Trophoblast cell (in vitro differentiated cells and primary cell): ENCODE measurements at regions not wholly inside any gene's neighbourhood (a gene's known extent, or its start where the extent isn't known, plus 50 kb on each side); places are given as distances from the start of the nearest gene placed in this dataset.
A peak's percentile ranks its signal among the peaks of the same experiment; 100 is the strongest.

Experiments
- DNase-seq, 2 donors: peaks; one replicate each; pipeline ENCODE4 v3.0.0-alpha.2; 2016
- H2AFZ ChIP-seq: 2 replicates; pipeline ENCODE4 v1.6.1; 2013; ENCODE audit warnings: low read length, moderate library complexity, mild to moderate bottlenecking; ENCODE audit not compliant: insufficient read depth, poor library complexity
- H2AK5ac ChIP-seq: 2 replicates; pipeline ENCODE4 v1.6.1; 2013; ENCODE audit warnings: mild to moderate bottlenecking, low read length
- H2BK120ac ChIP-seq: 2 replicates; pipeline ENCODE4 v1.6.1; 2013; ENCODE audit warnings: low read length, mild to moderate bottlenecking, moderate library complexity; ENCODE audit not compliant: insufficient read depth, poor library complexity
- H2BK12ac ChIP-seq: 2 replicates; pipeline ENCODE4 v1.6.1; 2013; ENCODE audit warnings: mild to moderate bottlenecking, low read length, moderate library complexity
- H2BK5ac ChIP-seq: 2 replicates; pipeline ENCODE4 v1.6.1; 2013; ENCODE audit warnings: low read length, low read depth, moderate library complexity, mild to moderate bottlenecking; ENCODE audit not compliant: poor library complexity
- H3K14ac ChIP-seq: 2 replicates; pipeline ENCODE4 v1.6.1; 2013; ENCODE audit warnings: mild to moderate bottlenecking, low read length
- H3K18ac ChIP-seq: 2 replicates; pipeline ENCODE4 v1.6.1; 2013; ENCODE audit warnings: mild to moderate bottlenecking, low read length
- H3K23ac ChIP-seq: 2 replicates; pipeline ENCODE4 v1.6.1; 2013; ENCODE audit warnings: low read length
- H3K27ac ChIP-seq: 2 replicates; pipeline ENCODE4 v1.5.1; 2013; ENCODE audit warnings: low read depth, mild to moderate bottlenecking, inconsistent platforms, low read length, moderate library complexity
- H3K27me3 ChIP-seq: 2 replicates; pipeline ENCODE4 v1.6.1; 2013; ENCODE audit warnings: inconsistent platforms, mild to moderate bottlenecking, low read length, moderate library complexity; ENCODE audit not compliant: insufficient read depth
- H3K36me3 ChIP-seq, 2 experiments: 1 replicate in 1 of 2; 2 replicates in 1 of 2; pipeline ENCODE4 v1.6.1; 2013; ENCODE audit warnings: low read length in 2 of 2, mild to moderate bottlenecking in 2 of 2, moderate library complexity in 1 of 2; ENCODE audit not compliant: insufficient read depth in 2 of 2, control insufficient read depth in 1 of 2
- H3K4ac ChIP-seq: 2 replicates; pipeline ENCODE4 v1.6.1; 2013; ENCODE audit warnings: low read depth, mild to moderate bottlenecking, low read length, moderate library complexity
- H3K4me1 ChIP-seq, 2 experiments: 1 replicate in 1 of 2; 2 replicates in 1 of 2; pipeline ENCODE4 v1.6.1; 2013; ENCODE audit warnings: low read length in 2 of 2, mild to moderate bottlenecking in 2 of 2, moderate library complexity in 1 of 2; ENCODE audit not compliant: insufficient read depth in 2 of 2, control insufficient read depth in 1 of 2
- H3K4me2 ChIP-seq: 2 replicates; pipeline ENCODE4 v1.6.1; 2013; ENCODE audit warnings: inconsistent platforms, mild to moderate bottlenecking, low read length, moderate library complexity
- H3K4me3 ChIP-seq: 2 replicates; pipeline ENCODE4 v1.5.1; 2013; ENCODE audit warnings: mild to moderate bottlenecking, low read depth, low read length, inconsistent platforms
- H3K79me1 ChIP-seq: one replicate; pipeline ENCODE4 v1.6.1; 2013; ENCODE audit warnings: low read length
- H3K79me2 ChIP-seq: 2 replicates; pipeline ENCODE4 v1.6.1; 2013; ENCODE audit warnings: low read length, mild to moderate bottlenecking; ENCODE audit not compliant: control insufficient read depth, insufficient read depth, poor library complexity
- H3K9ac ChIP-seq: 2 replicates; pipeline ENCODE4 v1.6.1; 2013; ENCODE audit warnings: mild to moderate bottlenecking, low read length
- H3K9me3 ChIP-seq: 2 replicates; pipeline ENCODE4 v1.6.1; 2013; ENCODE audit warnings: low read depth, mild to moderate bottlenecking, control low read depth, inconsistent platforms, low read length; ENCODE audit not compliant: insufficient read depth
- H4K12ac ChIP-seq: 2 replicates; pipeline ENCODE4 v1.6.1; 2013; ENCODE audit warnings: low read depth, mild to moderate bottlenecking, low read length, moderate library complexity
- H4K8ac ChIP-seq: 2 replicates; pipeline ENCODE4 v1.6.1; 2013; ENCODE audit warnings: low read depth, mild to moderate bottlenecking, low read length, moderate library complexity
- H4K91ac ChIP-seq: one replicate; pipeline ENCODE4 v1.6.1; 2013; ENCODE audit warnings: low read depth, mild to moderate bottlenecking, low read length, moderate library complexity
- WGBS: extraction: QIAGEN DNeasy Blood & Tissue Kit; methylation state at CpG from one replicate; pipeline ENCODE4 v1.1.7; 2013; ENCODE audit warnings: missing lambda C conversion rate; ENCODE audit not compliant: insufficient read length, insufficient coverage; ENCODE audit errors: extremely low coverage; 5-methylcytosine and 5-hydroxymethylcytosine counted together

- no peak overlapping the region for H4K8ac ChIP-seq
- H3K23ac ChIP-seq, result no peak overlapping the region
- H2AFZ ChIP-seq, result no peak overlapping the region
- no peak overlapping the region for H3K4me3 ChIP-seq
- H3K79me1 ChIP-seq, result no peaks in the 10 kb centered on the region
- H4K91ac ChIP-seq, result no peak overlapping the region
- no peak overlapping the region for H2BK120ac ChIP-seq
- no peaks in the 10 kb centered on the region for H3K79me2 ChIP-seq
- no peak overlapping the region for H3K27ac ChIP-seq
- H3K18ac ChIP-seq, result no peak overlapping the region
- no peak overlapping the region for H2BK5ac ChIP-seq
- WGBS, result no CpG with 5 or more reads among the region's 5 CpGs
- no peak overlapping the region for H2BK12ac ChIP-seq
- H3K9me3 ChIP-seq, result peaks cover 8% of the 10 kb centered on the region
- no peaks in the 10 kb centered on the region for H3K36me3 ChIP-seq
- peak in 1 of 2 donors; percentile 39 for DNase-seq
- H3K4me1 ChIP-seq, result peaks cover 0 to 7% of the 10 kb centered on the region in 2 experiments
- H2AK5ac ChIP-seq, result no peak overlapping the region
- no peak overlapping the region for H3K14ac ChIP-seq
- H3K27me3 ChIP-seq, result no peaks in the 10 kb centered on the region
- no peak overlapping the region for H4K12ac ChIP-seq
- no peak overlapping the region for H3K9ac ChIP-seq
- H3K4ac ChIP-seq, result no peak overlapping the region
- no peak overlapping the region for H3K4me2 ChIP-seq
Observed at GRCh38 chr7:17689361-17689902, 250.9 kb downstream of the SNX13 start.

DNA sequence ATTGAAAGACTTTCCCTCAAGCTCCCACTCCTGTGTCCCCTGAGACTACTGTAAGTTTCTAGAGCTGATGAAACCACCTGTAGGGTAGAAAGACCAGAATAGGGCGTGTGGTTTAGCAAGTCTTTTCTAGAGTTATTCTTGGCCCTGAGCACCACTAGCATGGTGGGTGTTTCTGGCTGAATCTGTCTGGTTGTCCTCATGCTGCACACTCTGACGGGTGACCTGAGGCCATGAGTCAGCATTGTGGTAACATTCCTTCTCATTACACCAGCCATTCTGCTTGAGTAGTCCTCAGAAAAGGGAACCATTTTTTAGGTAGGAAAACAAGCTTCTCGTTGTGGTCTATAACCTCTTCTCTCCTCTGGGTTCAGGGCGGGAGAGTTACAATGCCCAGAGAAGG is 250.3 kb downstream of the SNX13 start:
- WGBS, result no CpG with 5 or more reads among the region's 4 CpGs

DNA sequence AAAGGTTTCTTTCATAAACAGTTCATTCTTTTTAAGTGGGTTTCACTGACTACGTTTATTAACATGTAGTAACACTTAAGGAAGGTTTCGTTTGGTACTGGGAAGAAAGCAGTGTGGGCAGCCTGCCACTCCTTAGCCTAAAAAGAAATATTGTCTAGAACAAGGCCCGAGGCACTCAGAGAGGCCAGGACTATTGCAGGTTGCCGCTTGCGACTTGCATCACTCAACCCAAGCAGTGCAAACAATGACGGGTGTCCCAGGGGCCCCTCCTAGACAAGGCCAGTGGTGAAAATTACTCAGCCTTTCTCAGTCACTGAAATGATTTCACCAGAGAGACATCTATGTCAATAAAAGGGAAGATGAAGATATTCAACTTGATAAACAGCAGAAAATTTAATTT is 243.9 kb downstream of the SNX13 start:
- Histone ChIP-seq H4K91ac (no peak overlapping the region), H3K27ac (peak overlapping the region; percentile 44), H3K18ac (no peak overlapping the region), H4K12ac (no peak overlapping the region), H3K79me2 (no peaks in the 10 kb centered on the region), H3K23ac (no peak overlapping the region), H3K9me3 (peaks cover 2% of the 10 kb centered on the region), H3K27me3 (no peaks in the 10 kb centered on the region), H2BK12ac (no peak overlapping the region), H3K4me3 (no peak overlapping the region), H3K79me1 (no peaks in the 10 kb centered on the region), H2BK120ac (no peak overlapping the region), H3K4ac (no peak overlapping the region), H2AK5ac (no peak overlapping the region), H3K4me1 (peaks cover 3% of the 10 kb centered on the region in 2 experiments), H2BK5ac (no peak overlapping the region), H2AFZ (no peak overlapping the region), H3K36me3 (peaks cover 0 to 1% of the 10 kb centered on the region in 2 experiments), H3K9ac (no peak overlapping the region), H3K14ac (no peak overlapping the region), H3K4me2 (no peak overlapping the region), H4K8ac (peak overlapping the region; percentile 55)
- no peak for DNase-seq
- no CpG with 5 or more reads among the region's 6 CpGs for WGBS

More for the DNA sequence above, 250.3 kb downstream of the SNX13 start:
- H3K4ac ChIP-seq, result no peak overlapping the region
- H3K4me3 ChIP-seq, result no peak overlapping the region
- H4K12ac ChIP-seq, result no peak overlapping the region
- no peaks in the 10 kb centered on the region for H3K79me2 ChIP-seq
- DNase-seq, result peak; percentile 38 to 55
- H3K23ac ChIP-seq, result no peak overlapping the region
- no peaks in the 10 kb centered on the region for H3K79me1 ChIP-seq
- H2AK5ac ChIP-seq, result no peak overlapping the region
- H2BK5ac ChIP-seq, result peak overlapping the region; percentile 48
- peaks cover 7% of the 10 kb centered on the region for H3K9me3 ChIP-seq
- peak overlapping the region; percentile 22 for H3K14ac ChIP-seq
- H2BK120ac ChIP-seq, result peak overlapping the region; percentile 49
- no peak overlapping the region for H3K9ac ChIP-seq
- H3K4me1 ChIP-seq, result peaks cover 0 to 7% of the 10 kb centered on the region in 2 experiments
- H3K27ac ChIP-seq, result peak overlapping the region; percentile 66
- H2AFZ ChIP-seq, result no peak overlapping the region
- no peaks in the 10 kb centered on the region for H3K27me3 ChIP-seq
- no peaks in the 10 kb centered on the region for H3K36me3 ChIP-seq
- H3K4me2 ChIP-seq, result no peak overlapping the region
- H3K18ac ChIP-seq, result no peak overlapping the region
- H4K8ac ChIP-seq, result no peak overlapping the region
- H4K91ac ChIP-seq, result peak overlapping the region; percentile 67
- no peak overlapping the region for H2BK12ac ChIP-seq

- H3K4me3 ChIP-seq, result no peak overlapping the region
- no peak overlapping the region for H3K4me2 ChIP-seq
- no peak for DNase-seq
- H3K79me1 ChIP-seq, result no peaks in the 10 kb centered on the region
- no peak overlapping the region for H3K18ac ChIP-seq
- no peak overlapping the region for H4K12ac ChIP-seq
- H2AK5ac ChIP-seq, result peak overlapping the region; percentile 15
- WGBS, result no CpG with 5 or more reads among the region's 4 CpGs
- H3K14ac ChIP-seq, result no peak overlapping the region
- H3K4me1 ChIP-seq, result peaks cover 3% of the 10 kb centered on the region in 2 experiments
- no peak overlapping the region for H3K4ac ChIP-seq
- no peaks in the 10 kb centered on the region for H3K27me3 ChIP-seq
- peak overlapping the region; percentile 50 for H3K27ac ChIP-seq
- peaks cover 0 to 1% of the 10 kb centered on the region in 2 experiments for H3K36me3 ChIP-seq
- H3K9ac ChIP-seq, result no peak overlapping the region
- peak overlapping the region; percentile 63 for H2BK12ac ChIP-seq
- no peaks in the 10 kb centered on the region for H3K79me2 ChIP-seq
- H2BK120ac ChIP-seq, result no peak overlapping the region
- no peak overlapping the region for H2BK5ac ChIP-seq
- peak overlapping the region; percentile 43 for H2AFZ ChIP-seq
- H3K9me3 ChIP-seq, result no peaks in the 10 kb centered on the region
- H3K23ac ChIP-seq, result no peak overlapping the region
- no peak overlapping the region for H4K91ac ChIP-seq
- no peak overlapping the region for H4K8ac ChIP-seq
Observed at GRCh38 chr7:17697128-17697881, 243.0 kb downstream of the SNX13 start.
